ENCODE measurements at regions not wholly inside any gene's neighbourhood (a gene's known extent, or its start where the extent isn't known, plus 50 kb on each side); places are given as distances from the start of the nearest gene placed in this dataset.

- TF ChIP-seq CTCF (IDR thresholded peaks at IDR 0.05; ENCODE audit: low read depth, low read length, poor library complexity, severe bottlenecking) (no peak), EZH2phosphoT487 (IDR thresholded peaks at IDR 0.05; ENCODE audit: borderline replicate concordance, low read length) (no peak)
These were observed 235.3 kb upstream of the CEP162 start for GRCh38 chr6:84462698-84463097.
